HepG2 (cell line): ENCODE measurements at regions not wholly inside any gene's neighbourhood (a gene's known extent, or its start where the extent isn't known, plus 50 kb on each side); places are given as distances from the start of the nearest gene placed in this dataset.

Source experiments
- ARID5B ChIP-seq: IDR thresholded peaks from 2 replicates; pipeline ENCODE4 v1.4.0; 2020; ENCODE audit warnings: mild to moderate bottlenecking, missing genetic modification reagents
- ATAD3A ChIP-seq: sonication (generic); formaldehyde crosslinking; IDR thresholded peaks from 2 replicates; pipeline ENCODE4 v1.4.0; 2020; ENCODE audit warnings: missing genetic modification reagents
- FOSL1 ChIP-seq: sonication (generic); formaldehyde crosslinking; IDR thresholded peaks from 2 replicates; pipeline ENCODE4 v1.9.0; 2021; ENCODE audit warnings: missing genetic modification reagents, borderline replicate concordance
- GATAD2A ChIP-seq: IDR thresholded peaks from 2 replicates; pipeline ENCODE4 v1.6.1; 2016
- HNF4A ChIP-seq: sonication (generic); formaldehyde crosslinking; IDR thresholded peaks from 2 replicates; pipeline ENCODE4 v1.4.0; 2020; ENCODE audit warnings: missing genetic modification reagents
- HNF4G ChIP-seq, 2 experiments: sonication (generic) in 1 of 2; formaldehyde crosslinking in 1 of 2; IDR thresholded peaks; 2 replicates each; pipeline versions ENCODE4 v1.4.0 to v1.6.1; 2011 to 2020; ENCODE audit warnings: borderline replicate concordance in 2 of 2, low read depth in 2 of 2, mild to moderate bottlenecking in 2 of 2, low read length in 1 of 2, missing genetic modification reagents in 1 of 2, moderate library complexity in 1 of 2
- PAXIP1 ChIP-seq: sonication (generic); formaldehyde crosslinking; conservative IDR thresholded peaks from 2 replicates; pipeline ENCODE4 v1.4.0; 2020; ENCODE audit warnings: mild to moderate bottlenecking, missing genetic modification reagents, moderate library complexity
- PPARG ChIP-seq: conservative IDR thresholded peaks from 2 replicates; pipeline ENCODE4 v1.6.1; 2016; ENCODE audit warnings: missing biosample characterization, missing genetic modification reagents
- RXRA ChIP-seq: sonication (generic); formaldehyde crosslinking; IDR thresholded peaks from 2 replicates; pipeline ENCODE4 v1.5.1; 2020; ENCODE audit warnings: missing genetic modification reagents
- RXRB ChIP-seq: IDR thresholded peaks from 2 replicates; pipeline ENCODE4 v1.6.1; 2016; ENCODE audit warnings: borderline replicate concordance, missing genetic modification reagents, missing compliant biosample characterization
- SIX4 ChIP-seq: sonication (generic); formaldehyde crosslinking; IDR thresholded peaks from 2 replicates; pipeline ENCODE4 v1.4.0; 2020; ENCODE audit warnings: missing genetic modification reagents
- SUZ12 ChIP-seq: fragments of 150-350 bp; IDR thresholded peaks from 2 replicates; pipeline ENCODE4 v1.6.1; 2014; ENCODE audit warnings: low read depth, low read length
- SYNCRIP ChIP-seq: fragments of 200-400 bp; formaldehyde crosslinking; IDR thresholded peaks from 2 replicates; pipeline ENCODE4 v1.6.1; 2018; ENCODE audit warnings: mild to moderate bottlenecking, low read depth, low read length; ENCODE audit not compliant: insufficient read depth
- ZBTB7B ChIP-seq: sonication (generic); formaldehyde crosslinking; IDR thresholded peaks from 2 replicates; pipeline ENCODE4 v1.4.0; 2020; ENCODE audit warnings: missing genetic modification reagents
- ZNF556 ChIP-seq: sonication (generic); formaldehyde crosslinking; IDR thresholded peaks from 2 replicates; pipeline ENCODE4 v1.4.0; 2020; ENCODE audit warnings: mild to moderate bottlenecking, missing genetic modification reagents, borderline replicate concordance
- ZNF607 ChIP-seq: sonication (generic); formaldehyde crosslinking; IDR thresholded peaks from 2 replicates; pipeline ENCODE4 v1.5.1; 2020; ENCODE audit warnings: missing genetic modification reagents, mild to moderate bottlenecking, borderline replicate concordance
- ZNF776 ChIP-seq: sonication (generic); formaldehyde crosslinking; IDR thresholded peaks from 2 replicates; pipeline ENCODE4 v1.4.0; 2020; ENCODE audit warnings: mild to moderate bottlenecking, missing genetic modification reagents

DNA sequence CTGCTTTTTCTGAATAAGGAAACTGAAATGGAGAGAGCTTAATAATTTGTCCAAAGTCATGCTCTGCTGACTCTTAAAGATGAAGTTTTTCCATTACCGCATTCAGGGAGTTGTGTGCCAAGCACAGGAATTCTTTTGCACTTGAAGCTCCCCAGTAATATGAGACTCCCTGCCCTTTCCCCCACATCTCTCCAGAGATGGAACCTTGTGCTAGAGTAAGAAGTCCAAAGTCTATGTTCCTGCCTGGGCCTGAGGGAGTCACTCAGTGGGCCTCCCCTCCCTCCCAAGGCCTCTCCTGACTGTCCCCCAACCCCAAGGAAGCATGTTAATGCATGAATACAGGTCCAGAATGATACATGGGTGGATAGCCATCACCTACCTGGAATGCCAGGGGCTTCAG, 173.3 kb upstream of the SEMA6A start (continued):
- 0 out of 2 replicates have a peak, but pooled peaks have one; percentile 10 for TF ChIP-seq HNF4G (IDR thresholded peaks at IDR 0.05; ENCODE audit: borderline replicate concordance, low read depth, low read length)
- no peak for TF ChIP-seq HNF4G (CRISPR knock-in tag; IDR thresholded peaks at IDR 0.05; ENCODE audit: borderline replicate concordance, low read depth)
- 0 out of 2 replicates have a peak, but pooled peaks have one; percentile 17 for TF ChIP-seq PAXIP1 (CRISPR knock-in tag)
- peak; percentile 85 for TF ChIP-seq RXRB (CRISPR knock-in tag)
- peak; percentile 28; the same call in 1 of the 2 replicates for TF ChIP-seq RXRA (CRISPR knock-in tag)
- TF ChIP-seq PPARG (CRISPR knock-in tag) = peak; percentile 93
- TF ChIP-seq ZBTB7B (CRISPR knock-in tag) = no peak
- no peak for TF ChIP-seq ZNF607 (CRISPR knock-in tag)
- TF ChIP-seq GATAD2A (CRISPR knock-in tag) = 0 out of 2 replicates have a peak, but pooled peaks have one; percentile 10
- peak; percentile 56 for TF ChIP-seq ARID5B (CRISPR knock-in tag)
- TF ChIP-seq SIX4 (CRISPR knock-in tag) = peak; percentile 70; the same call in 1 of the 2 replicates
- no peak for TF ChIP-seq ZNF776 (CRISPR knock-in tag)
- no peak for TF ChIP-seq SUZ12
- TF ChIP-seq SYNCRIP = no peak
- TF ChIP-seq ZNF556 (CRISPR knock-in tag) = no peak
- TF ChIP-seq ATAD3A = no peak
- no peak for TF ChIP-seq FOSL1 (CRISPR knock-in tag)
- peak; percentile 71 for TF ChIP-seq HNF4A (CRISPR knock-in tag)
